Putamen (tissue), 1 donor: ENCODE measurements at regions not wholly inside any gene's neighbourhood (a gene's known extent, or its start where the extent isn't known, plus 50 kb on each side); places are given as distances from the start of the nearest gene placed in this dataset.
"Not testable (repeated sequence)": the region's sequence is repeated elsewhere in the genome, so short reads cannot be mapped to it uniquely, and the experiment has no call there.

Source experiments
- DNase-seq: peaks from one replicate; pipeline ENCODE4 v3.0.0-alpha.2; 2016; ENCODE audit warnings: low spot score

DNA sequence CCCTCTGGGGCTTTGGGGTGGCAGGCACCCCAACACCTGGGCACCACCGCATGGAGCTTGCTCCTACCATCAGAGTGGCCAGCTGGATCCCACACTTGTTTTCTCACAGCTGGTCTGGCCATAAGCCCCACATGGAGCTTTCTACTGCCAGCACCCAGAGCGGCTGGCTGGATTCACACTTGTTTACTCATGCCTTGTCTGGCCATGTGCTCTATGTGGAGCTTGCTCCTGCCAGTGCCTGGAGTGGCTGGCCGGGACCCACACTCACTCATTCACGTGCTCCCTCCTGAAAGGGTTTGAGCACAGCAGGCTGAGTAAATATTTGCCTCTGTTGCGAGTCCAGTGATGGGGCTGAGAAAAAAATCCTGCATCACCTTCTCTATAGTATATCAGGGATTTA, 487.0 kb downstream of the CD109 start:
- DNase-seq, result no peak

DNA sequence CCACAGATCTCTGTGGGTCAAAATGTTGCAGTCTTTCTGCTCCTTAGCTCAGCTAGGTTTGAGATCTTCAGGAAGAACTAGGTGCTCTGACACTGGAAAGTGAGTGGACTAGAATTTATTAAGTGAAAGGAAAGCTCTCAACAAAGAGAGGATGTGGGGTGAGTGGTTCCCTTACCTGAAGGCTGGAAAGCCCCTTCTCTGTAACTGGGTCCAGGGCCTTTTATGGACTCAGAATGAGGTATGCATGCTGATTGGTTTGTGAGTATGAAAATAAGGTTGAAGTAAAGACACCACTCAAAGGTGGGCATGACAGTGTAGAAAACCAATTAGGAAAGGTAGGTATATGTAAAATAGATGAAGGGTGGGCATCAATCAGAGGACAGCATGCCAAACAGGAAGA, 485.5 kb downstream of the CD109 start:
- DNase-seq, result no peak

DNA sequence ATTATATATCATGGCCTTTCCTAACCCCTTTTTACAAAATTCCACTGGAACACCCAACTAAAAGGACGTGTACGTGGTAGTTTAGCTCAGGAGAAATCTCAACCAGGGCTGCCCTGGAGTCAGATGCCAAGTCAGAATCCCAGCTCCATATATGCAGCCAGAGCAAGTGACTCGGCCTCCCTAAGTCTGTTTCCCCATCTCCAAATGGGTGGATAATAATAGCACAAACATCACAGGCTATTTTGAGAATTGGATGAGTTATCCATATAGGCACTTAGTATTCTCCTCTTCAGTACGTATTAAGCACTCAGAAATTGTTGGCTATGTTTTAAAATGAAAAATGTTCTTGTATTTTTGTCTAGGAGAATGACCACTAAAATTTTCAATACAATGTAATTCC, 481.5 kb downstream of the CD109 start:
- no peak for DNase-seq

DNA sequence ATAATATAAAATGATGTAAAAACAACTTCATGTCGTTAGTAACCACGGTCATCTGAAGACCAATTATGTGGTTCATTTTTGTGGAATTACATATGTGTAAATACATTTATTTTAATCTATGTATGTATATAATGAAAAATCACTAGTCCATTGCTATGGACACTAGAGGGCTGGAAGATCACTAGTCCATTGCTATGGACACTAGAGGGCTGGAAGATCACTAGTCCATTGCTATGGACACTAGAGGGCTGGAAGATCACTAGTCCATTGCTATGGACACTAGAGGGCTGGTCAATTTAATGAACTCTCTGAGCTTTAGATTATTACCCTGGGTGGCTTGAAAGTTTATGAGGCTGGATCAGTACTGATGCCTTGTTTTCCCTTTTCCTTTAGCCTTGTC, 474.5 kb downstream of the CD109 start:
- DNase-seq, result not testable (repeated sequence)

- no peak for DNase-seq
These were observed 474.1 kb downstream of the CD109 start for GRCh38 chr6:74170118-74170517.

GRCh38 chr6:74167976-74168375, 472.0 kb downstream of the CD109 start:
- DNase-seq, result no peak

DNA sequence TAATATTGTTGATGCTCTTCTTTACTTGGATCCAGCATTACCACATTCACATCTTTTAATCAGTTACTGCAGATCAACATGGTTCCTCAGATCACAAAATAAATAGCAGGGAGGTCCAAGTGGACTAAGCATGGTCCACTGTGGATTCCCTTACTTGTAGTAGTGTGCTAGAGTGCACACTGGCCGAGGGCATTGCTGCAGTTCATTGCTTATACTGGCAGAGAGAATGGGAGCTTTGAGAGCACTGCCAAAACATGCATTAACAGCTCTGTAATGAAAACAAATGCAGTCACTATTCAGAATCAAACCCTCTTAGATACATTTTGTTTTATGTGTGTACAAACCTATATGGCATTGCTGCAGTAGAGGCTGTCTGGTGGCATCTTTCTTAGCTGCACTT, 471.5 kb downstream of the CD109 start:
- DNase-seq, result no peak

GRCh38 chr6:74166849-74167248, 470.8 kb downstream of the CD109 start:
- no peak for DNase-seq

DNA sequence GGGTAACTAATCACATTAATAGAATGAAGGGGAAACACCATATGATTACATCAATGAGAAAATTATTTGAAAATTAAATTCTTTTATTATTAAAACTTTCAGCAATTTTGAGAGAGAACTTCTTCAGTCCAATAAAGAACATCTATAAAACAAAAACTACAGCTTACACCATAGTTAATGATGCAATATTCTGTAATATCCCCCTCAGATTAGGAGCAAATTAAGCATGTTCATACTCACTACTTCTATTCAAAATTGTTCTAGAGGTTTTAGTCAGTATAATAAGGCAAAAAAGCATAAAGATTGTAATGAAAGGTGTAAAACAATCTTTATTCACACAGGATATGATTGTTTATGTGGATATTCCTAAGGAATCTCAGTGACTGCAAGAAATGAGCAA, 465.4 kb downstream of the CD109 start:
- no peak for DNase-seq

DNA sequence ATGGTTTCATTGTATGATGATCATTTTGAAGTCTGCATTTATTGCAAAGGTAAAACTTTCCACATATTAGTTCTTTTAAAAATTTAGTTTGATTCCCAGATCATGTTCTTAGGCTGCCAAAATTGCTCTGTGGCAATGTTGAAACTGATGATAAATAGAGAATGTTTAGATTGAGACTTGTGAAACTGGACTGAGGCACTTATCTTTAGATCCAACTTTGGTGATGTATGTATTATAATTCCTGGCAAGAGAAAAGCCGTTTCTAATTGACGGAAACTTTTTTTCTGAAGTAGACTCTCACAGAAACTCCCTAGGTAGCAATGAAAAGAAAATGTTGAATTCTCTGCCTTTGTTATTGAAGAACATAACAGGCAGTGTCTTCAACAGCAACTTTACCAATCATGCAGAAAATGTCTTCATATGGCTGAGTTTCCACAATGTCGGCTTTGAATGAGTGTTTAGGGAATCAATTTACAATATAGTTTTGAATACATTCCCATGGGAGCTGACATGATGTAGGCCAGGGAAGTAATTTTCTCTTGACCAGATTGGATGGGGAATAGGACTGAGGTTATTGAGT, 456.2 kb downstream of the CD109 start:
- DNase-seq, result no peak

DNA sequence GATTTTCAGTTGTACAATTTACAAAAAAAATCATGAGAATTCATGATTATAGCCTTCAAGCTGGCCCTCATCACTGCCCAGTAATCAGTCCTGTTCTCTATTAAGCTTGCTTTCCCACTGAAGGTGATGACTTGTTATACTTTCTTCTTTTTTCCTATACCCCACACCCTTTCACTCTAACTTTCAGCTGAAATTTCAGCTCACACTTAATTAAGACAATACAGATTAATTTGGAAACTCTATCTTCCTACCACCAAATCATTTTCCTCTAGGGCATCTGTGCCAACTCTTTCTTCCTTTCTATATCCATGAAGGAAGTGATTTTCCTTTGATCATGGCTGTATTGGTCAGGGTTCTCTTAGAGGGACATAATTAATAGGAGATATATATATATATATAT, 449.9 kb downstream of the CD109 start:
- DNase-seq, result no peak

GRCh38 chr6:74137911-74138310, 441.9 kb downstream of the CD109 start:
- no peak for DNase-seq

DNA sequence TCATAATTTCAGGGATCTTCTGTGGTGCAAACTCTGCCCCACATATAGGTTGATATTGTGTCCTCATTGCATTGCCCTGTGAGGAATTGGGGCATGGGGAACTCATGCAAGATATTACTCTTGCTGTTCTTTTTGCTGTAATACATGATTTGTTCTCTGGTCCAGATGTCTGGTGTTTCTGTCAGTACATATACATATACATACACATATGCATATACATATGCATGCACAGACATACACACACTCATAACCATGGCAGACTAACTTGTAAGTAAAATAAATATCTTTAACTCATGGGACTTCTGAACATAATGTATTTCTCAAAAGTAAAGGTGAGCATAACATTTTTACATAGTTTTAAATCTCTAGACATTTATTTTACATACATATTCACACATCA, 438.3 kb downstream of the CD109 start:
- no peak for DNase-seq

GRCh38 chr6:74133073-74133472, 437.1 kb downstream of the CD109 start:
- DNase-seq, result no peak

DNA sequence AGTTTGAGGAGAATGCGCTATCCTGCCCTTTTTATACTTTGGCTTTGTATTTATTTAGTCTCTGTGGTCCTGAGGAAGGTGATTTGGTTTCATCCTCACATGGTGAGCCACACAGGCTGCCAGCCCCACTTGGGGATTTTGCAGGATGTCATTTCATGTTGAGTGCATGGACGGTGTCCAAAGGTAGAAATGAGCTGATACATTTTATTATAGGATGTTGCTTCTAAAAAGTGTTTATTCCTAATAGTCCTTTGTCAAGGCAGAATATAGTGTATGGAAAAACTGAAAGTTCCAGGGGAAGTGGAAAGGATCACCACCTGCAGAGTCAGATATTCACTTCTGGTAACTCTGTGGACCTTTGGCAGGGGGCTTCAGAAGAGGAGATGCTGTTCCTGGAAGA, 434.6 kb downstream of the CD109 start:
- DNase-seq, result no peak

DNA sequence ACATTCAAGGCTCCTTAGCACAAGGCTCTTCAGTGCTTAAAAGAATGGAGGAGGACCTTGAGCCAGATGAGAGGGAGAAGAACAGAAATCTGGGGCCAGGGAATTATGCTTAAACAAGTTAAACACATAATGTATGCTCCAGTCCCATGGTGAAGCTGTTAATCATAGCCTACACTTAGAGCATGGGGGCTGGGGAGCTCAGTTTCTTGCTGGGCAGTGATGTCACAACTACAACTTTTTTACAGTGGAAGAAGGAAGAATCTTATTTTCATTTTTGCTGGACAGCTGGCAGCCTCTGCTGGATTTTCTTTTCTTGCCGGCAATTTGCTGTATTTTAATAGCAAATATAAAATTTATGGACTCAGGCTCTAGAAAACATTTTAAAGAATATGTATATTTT, 432.5 kb downstream of the CD109 start:
- DNase-seq, result no peak

DNA sequence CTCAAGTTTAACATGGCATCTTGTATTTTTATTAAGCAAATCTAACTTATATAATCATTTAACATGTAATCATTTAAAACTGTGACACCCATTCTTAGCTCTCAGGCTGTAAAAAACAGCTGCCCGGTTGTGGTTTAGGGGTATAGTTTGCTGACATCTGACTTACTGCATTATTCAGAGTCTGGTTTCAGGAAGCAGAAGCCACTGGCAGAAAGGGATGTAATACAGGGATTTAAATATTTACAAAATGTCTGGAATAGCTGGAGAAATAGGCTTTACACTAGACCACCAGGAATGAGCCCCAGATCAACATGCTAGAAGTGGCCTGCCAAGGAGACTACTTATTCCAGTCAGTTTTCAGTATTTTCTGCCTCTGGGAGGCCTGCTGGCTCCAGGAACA, 421.1 kb downstream of the CD109 start:
- DNase-seq, result no peak

- DNase-seq, result no peak
These were observed 419.7 kb downstream of the CD109 start for GRCh38 chr6:74115674-74116073.

- no peak for DNase-seq
These were observed 418.4 kb downstream of the CD109 start for GRCh38 chr6:74114428-74114827.

DNA sequence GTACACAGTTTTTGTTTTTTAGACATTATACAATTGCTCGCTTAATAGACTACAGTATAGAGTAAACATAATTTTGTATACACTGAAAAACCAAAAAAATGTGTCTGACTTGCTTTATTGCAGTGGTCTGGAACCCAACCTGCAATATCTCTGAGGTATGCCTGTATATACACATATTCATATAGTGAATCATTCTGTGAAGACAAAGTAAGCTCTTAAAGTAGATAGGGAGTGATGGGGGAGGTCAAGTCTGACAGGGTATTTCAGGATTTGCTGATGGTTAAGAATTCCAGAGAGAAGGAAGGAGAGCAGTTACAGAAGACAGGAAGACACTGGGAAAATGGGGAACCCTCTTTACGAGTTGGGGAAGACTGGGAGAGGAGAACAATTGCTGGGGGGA, 417.9 kb downstream of the CD109 start:
- DNase-seq, result no peak

GRCh38 chr6:74103417-74103816, 407.4 kb downstream of the CD109 start:
- no peak for DNase-seq

GRCh38 chr6:74100719-74101287, 404.8 kb downstream of the CD109 start:
- DNase-seq, result no peak

- DNase-seq, result no peak
These were observed 400.3 kb downstream of the CD109 start for GRCh38 chr6:74096329-74096728.

GRCh38 chr6:74093361-74093760, 397.4 kb downstream of the CD109 start:
- no peak for DNase-seq

DNA sequence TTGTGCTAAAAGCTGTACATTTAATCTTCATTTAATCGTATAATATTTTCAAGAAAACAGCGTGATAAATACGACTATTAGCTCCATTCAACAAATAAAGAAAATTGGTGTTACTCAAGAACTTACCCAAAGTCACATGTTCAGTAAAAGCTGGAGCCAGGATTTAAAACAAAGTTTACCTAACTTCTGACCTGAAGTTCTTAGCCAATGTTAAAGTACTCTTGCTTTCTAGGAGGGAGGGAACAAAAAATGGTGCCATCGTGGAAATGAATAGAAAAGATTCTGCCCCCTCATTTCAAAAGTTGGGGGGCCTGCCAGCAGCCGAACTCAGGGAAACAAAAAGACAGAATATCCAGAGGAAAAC, 395.8 kb downstream of the CD109 start:
- no peak for DNase-seq
